ENCODE measurements at regions not wholly inside any gene's neighbourhood (a gene's known extent, or its start where the extent isn't known, plus 50 kb on each side); places are given as distances from the start of the nearest gene placed in this dataset.
"Not testable (repeated sequence)": the region's sequence is repeated elsewhere in the genome, so short reads cannot be mapped to it uniquely, and the experiment has no call there.

- no peaks in the 10 kb centered on the region for H3K36me3 ChIP-seq (ENCODE audit: control insufficient read depth in 2 of 2, extremely low read depth in 1 of 2, insufficient read depth in 2 of 2, low read length in 2 of 2)
- intact Hi-C loops (cut with micrococcal nuclease) (no loop called here), dilution Hi-C loops (cut with MboI; ENCODE audit: extremely low pct_ligation_motif_present, low sequenced_read_pairs) (no loop called here)
- no peak overlapping the region for H3K9ac ChIP-seq (replicated peaks; ENCODE audit: extremely low read depth, insufficient read depth, low read length)
- POLR2A ChIA-PET: no interaction called here
- no peaks in the 10 kb centered on the region for H4K20me1 ChIP-seq (replicated peaks; ENCODE audit: control insufficient read depth, extremely low read depth, insufficient read depth, low read length)
- no peaks in the 10 kb centered on the region for H3K9me1 ChIP-seq (replicated peaks; ENCODE audit: control insufficient read depth, extremely low read depth, insufficient read depth, low read length)
- no peaks in the 10 kb centered on the region for H3K79me2 ChIP-seq (ENCODE audit: control insufficient read depth, insufficient read depth, low read length)
- H3K27ac ChIP-seq (ENCODE audit: insufficient read depth, low read depth, low read length): no peak overlapping the region
- no TSS peak for BruUV-seq (replicated peaks)
- no peak for FAIRE-seq
- H3K4me2 ChIP-seq (ENCODE audit: insufficient read depth, low read length): no peak overlapping the region
- TF ChIP-seq POLR2A (IDR thresholded peaks at IDR 0.05; ENCODE audit: low read depth, low read length) (no peak), EZH2 (IDR thresholded peaks at IDR 0.05; ENCODE audit: borderline replicate concordance, low read depth, low read length, severe bottlenecking) (no peak), FOS (IDR thresholded peaks at IDR 0.05; ENCODE audit: borderline replicate concordance, insufficient read depth, low read length) (no peak), CTCF (IDR thresholded peaks at IDR 0.05; ENCODE audit: extremely low read depth in 1 of 2, insufficient read depth in 1 of 2, low read depth in 1 of 2, low read length in 2 of 2) (no peak), GATA2 (IDR thresholded peaks at IDR 0.05; ENCODE audit: insufficient read depth, insufficient read length, low read depth, low read length) (no peak), MYC (IDR thresholded peaks at IDR 0.05; ENCODE audit: low read depth, low read length) (no peak), JUN (IDR thresholded peaks at IDR 0.05; ENCODE audit: borderline replicate concordance, insufficient read depth, insufficient read length, low read depth) (no peak)
- TF ChIP-seq, protein P1, sequence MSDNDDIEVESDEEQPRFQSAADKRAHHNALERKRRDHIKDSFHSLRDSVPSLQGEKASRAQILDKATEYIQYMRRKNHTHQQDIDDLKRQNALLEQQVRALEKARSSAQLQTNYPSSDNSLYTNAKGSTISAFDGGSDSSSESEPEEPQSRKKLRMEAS (IDR thresholded peaks at IDR 0.05; ENCODE audit: insufficient read depth, insufficient read length): no peak
- H3K4me3 ChIP-seq (replicated peaks in 1 of 3; ENCODE audit: insufficient read depth in 1 of 3, low read depth in 1 of 3, low read length in 3 of 3): no peak overlapping the region
- no peaks in the 10 kb centered on the region for H3K27me3 ChIP-seq (ENCODE audit: control insufficient read depth in 2 of 2, insufficient read depth in 2 of 2, low read length in 2 of 2)
- no peaks in the 10 kb centered on the region for H3K4me1 ChIP-seq (ENCODE audit: control insufficient read depth, extremely low read depth, insufficient read depth, low read length)
- no peak overlapping the region for H2AFZ ChIP-seq (ENCODE audit: low read depth, low read length)
- no peak for DNase-seq (ENCODE audit: low read depth, low spot score)
- H3K9me3 ChIP-seq (replicated peaks; ENCODE audit: control insufficient read depth, insufficient read depth, low read length): no peaks in the 10 kb centered on the region
- CTCF ChIA-PET: no interaction called here
Observed at GRCh38 chr16:5158494-5158893, 60.9 kb upstream of the EEF2KMT start.

- H3K4me1 ChIP-seq (ENCODE audit: control insufficient read depth, extremely low read depth, insufficient read depth, low read length); H3K9ac ChIP-seq (replicated peaks; ENCODE audit: extremely low read depth, insufficient read depth, low read length); FAIRE-seq; H2AFZ ChIP-seq (ENCODE audit: low read depth, low read length); BruUV-seq (replicated peaks); intact Hi-C loops (cut with micrococcal nuclease); H3K4me2 ChIP-seq (ENCODE audit: insufficient read depth, low read length); DNase-seq (ENCODE audit: low read depth, low spot score); POLR2A ChIA-PET; H3K27me3 ChIP-seq (ENCODE audit: control insufficient read depth in 2 of 2, insufficient read depth in 2 of 2, low read length in 2 of 2); H4K20me1 ChIP-seq (replicated peaks; ENCODE audit: control insufficient read depth, extremely low read depth, insufficient read depth, low read length); H3K27ac ChIP-seq (ENCODE audit: insufficient read depth, low read depth, low read length); dilution Hi-C loops (cut with MboI; ENCODE audit: extremely low pct_ligation_motif_present, low sequenced_read_pairs); H3K79me2 ChIP-seq (ENCODE audit: control insufficient read depth, insufficient read depth, low read length); CTCF ChIA-PET; H3K9me1 ChIP-seq (replicated peaks; ENCODE audit: control insufficient read depth, extremely low read depth, insufficient read depth, low read length); H3K36me3 ChIP-seq (ENCODE audit: control insufficient read depth in 2 of 2, extremely low read depth in 1 of 2, insufficient read depth in 2 of 2, low read length in 2 of 2); H3K9me3 ChIP-seq (replicated peaks; ENCODE audit: control insufficient read depth, insufficient read depth, low read length); H3K4me3 ChIP-seq (replicated peaks in 1 of 3; ENCODE audit: insufficient read depth in 1 of 3, low read depth in 1 of 3, low read length in 3 of 3): not testable (repeated sequence)
Observed at GRCh38 chr16:5156486-5156885, 58.9 kb upstream of the EEF2KMT start.

DNA sequence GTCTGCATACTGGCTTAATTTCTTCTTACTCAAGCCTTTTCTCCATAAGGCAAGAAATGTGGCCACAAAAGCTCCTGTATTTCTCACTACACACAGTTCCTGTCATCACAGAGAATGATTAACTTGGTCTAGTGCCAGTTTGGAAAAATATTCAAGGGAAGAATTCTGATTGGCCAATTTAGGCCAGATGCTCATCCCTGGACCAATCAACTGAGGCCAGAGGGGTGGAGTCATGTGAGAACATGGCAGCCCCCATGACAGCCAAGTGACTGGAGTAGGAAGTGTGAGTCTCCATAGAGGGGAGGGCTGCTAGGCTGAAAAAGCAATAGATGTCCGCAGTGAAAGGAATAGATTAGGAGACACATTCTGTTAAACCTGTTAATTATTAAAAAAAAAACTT is 56.4 kb upstream of the EEF2KMT start:
- H3K79me2 ChIP-seq (ENCODE audit: control insufficient read depth, insufficient read depth, low read length); H3K27me3 ChIP-seq (ENCODE audit: control insufficient read depth in 2 of 2, insufficient read depth in 2 of 2, low read length in 2 of 2); H3K4me3 ChIP-seq (replicated peaks in 1 of 3; ENCODE audit: insufficient read depth in 1 of 3, low read depth in 1 of 3, low read length in 3 of 3); POLR2A ChIA-PET; dilution Hi-C loops (cut with MboI; ENCODE audit: extremely low pct_ligation_motif_present, low sequenced_read_pairs); H3K27ac ChIP-seq (ENCODE audit: insufficient read depth, low read depth, low read length); BruUV-seq (replicated peaks); FAIRE-seq; H3K4me1 ChIP-seq (ENCODE audit: control insufficient read depth, extremely low read depth, insufficient read depth, low read length); H3K9ac ChIP-seq (replicated peaks; ENCODE audit: extremely low read depth, insufficient read depth, low read length); H3K9me1 ChIP-seq (replicated peaks; ENCODE audit: control insufficient read depth, extremely low read depth, insufficient read depth, low read length); H3K4me2 ChIP-seq (ENCODE audit: insufficient read depth, low read length); DNase-seq (ENCODE audit: low read depth, low spot score); H3K36me3 ChIP-seq (ENCODE audit: control insufficient read depth in 2 of 2, extremely low read depth in 1 of 2, insufficient read depth in 2 of 2, low read length in 2 of 2); H4K20me1 ChIP-seq (replicated peaks; ENCODE audit: control insufficient read depth, extremely low read depth, insufficient read depth, low read length); CTCF ChIA-PET; intact Hi-C loops (cut with micrococcal nuclease); H3K9me3 ChIP-seq (replicated peaks; ENCODE audit: control insufficient read depth, insufficient read depth, low read length); H2AFZ ChIP-seq (ENCODE audit: low read depth, low read length): not testable (repeated sequence)
